ENCODE measurements at regions not wholly inside any gene's neighbourhood (a gene's known extent, or its start where the extent isn't known, plus 50 kb on each side); places are given as distances from the start of the nearest gene placed in this dataset.

DNA sequence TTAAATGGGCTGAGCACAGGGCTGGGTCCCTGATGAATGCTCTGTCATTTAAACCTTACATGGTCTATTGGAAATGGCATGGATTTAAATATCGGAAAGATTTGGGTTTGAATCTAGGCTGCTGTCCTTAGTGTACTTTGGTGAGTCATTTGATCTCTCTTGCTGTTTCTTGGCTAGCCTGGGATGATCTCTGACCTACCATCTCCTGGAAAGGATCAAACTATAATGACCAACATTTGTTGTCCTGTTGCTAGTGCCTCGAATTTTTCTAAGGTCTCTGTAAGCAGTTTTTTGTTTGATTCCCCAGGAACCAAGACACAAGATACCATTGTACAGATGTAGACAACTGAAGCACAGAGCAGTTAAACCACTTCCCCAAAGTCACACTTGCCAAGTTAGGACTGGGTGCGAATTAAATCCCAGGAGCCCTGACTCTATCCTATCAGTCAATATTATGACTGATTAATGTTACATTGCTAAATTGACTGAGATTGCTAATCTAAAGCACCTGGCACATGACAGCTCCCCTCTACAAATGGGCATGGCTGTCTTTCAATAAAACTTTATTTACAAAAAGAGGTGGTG is 244.9 kb upstream of the MCTP2 start:
- H3K4me1 Mint-ChIP-seq = peaks cover 6 to 33% (median 16%) of the 10 kb centered on the region in 7 donors
- no peak overlapping the region for H3K27ac ChIP-seq (ENCODE audit: low read depth, low read length)
- ATAC-seq (no peak), DNase-seq (no peak)
- peaks cover 5 to 16% of the 10 kb centered on the region in 2 donors for H3K4me1 ChIP-seq (ENCODE audit: control insufficient read depth in 2 of 2, insufficient read depth in 2 of 2, low read length in 2 of 2)
- no peaks in the 10 kb centered on the region for H3K36me3 Mint-ChIP-seq
- CTCF ChIA-PET = interaction anchor here (0.8 kb wide), 1 partner anchor 13 kb away, joined by 3 read pairs; no protein-coding TSS in a partner anchor
- H3K4me3 Mint-ChIP-seq = peak overlapping the region in 1 of 10 donors; percentile 31
- intact Hi-C loops (cut with micrococcal nuclease) = no loop called here
- H3K27ac Mint-ChIP-seq = peak overlapping the region in 3 of 9 donors; percentile 2 to 26 (median 2)
- no peaks in the 10 kb centered on the region for H3K9me3 ChIP-seq (ENCODE audit: control insufficient read depth in 2 of 3, low read length in 3 of 3)
- H3K27me3 Mint-ChIP-seq = peaks cover 0 to 5% (median 0%) of the 10 kb centered on the region in 5 donors
- no peaks in the 10 kb centered on the region for H3K27me3 ChIP-seq (ENCODE audit: control insufficient read depth in 2 of 2, insufficient read depth in 2 of 2, low read length in 2 of 2)
- H3K4me3 ChIP-seq (ENCODE audit: low read length) = no peak overlapping the region
- H3K36me3 ChIP-seq (ENCODE audit: control insufficient read depth in 2 of 3, insufficient read depth in 3 of 3, low read length in 3 of 3) = no peaks in the 10 kb centered on the region
- no peaks in the 10 kb centered on the region for H3K9me3 Mint-ChIP-seq
- POLR2A ChIA-PET = no interaction called here

- no peaks in the 10 kb centered on the region for H3K36me3 Mint-ChIP-seq
- Histone ChIP-seq H3K36me3 (ENCODE audit: control insufficient read depth in 2 of 3, insufficient read depth in 3 of 3, low read length in 3 of 3) (no peaks in the 10 kb centered on the region), H3K9me3 (ENCODE audit: control insufficient read depth in 2 of 3, low read length in 3 of 3) (no peaks in the 10 kb centered on the region), H3K4me1 (ENCODE audit: control insufficient read depth in 2 of 2, insufficient read depth in 2 of 2, low read length in 2 of 2) (peaks cover 5 to 16% of the 10 kb centered on the region in 2 donors), H3K27ac (ENCODE audit: low read depth, low read length) (no peak overlapping the region), H3K27me3 (ENCODE audit: control insufficient read depth in 2 of 2, insufficient read depth in 2 of 2, low read length in 2 of 2) (no peaks in the 10 kb centered on the region), H3K4me3 (ENCODE audit: low read length) (no peak overlapping the region)
- H3K9me3 Mint-ChIP-seq = no peaks in the 10 kb centered on the region
- intact Hi-C loops (cut with micrococcal nuclease) = no loop called here
- H3K4me3 Mint-ChIP-seq = no peak overlapping the region
- DNase-seq = no peak
- peaks cover 0 to 5% (median 0%) of the 10 kb centered on the region in 5 donors for H3K27me3 Mint-ChIP-seq
- H3K27ac Mint-ChIP-seq = peak overlapping the region in 2 of 9 donors; percentile 7 to 21
- no peak for ATAC-seq
- H3K4me1 Mint-ChIP-seq = peaks cover 6 to 33% (median 16%) of the 10 kb centered on the region in 7 donors
- CTCF ChIA-PET = interaction anchor here (0.8 kb wide), 1 partner anchor 14 kb away, joined by 3 read pairs; no protein-coding TSS in a partner anchor
- POLR2A ChIA-PET = no interaction called here
These were observed 245.4 kb upstream of the MCTP2 start for GRCh38 chr15:93985925-93986324.

DNA sequence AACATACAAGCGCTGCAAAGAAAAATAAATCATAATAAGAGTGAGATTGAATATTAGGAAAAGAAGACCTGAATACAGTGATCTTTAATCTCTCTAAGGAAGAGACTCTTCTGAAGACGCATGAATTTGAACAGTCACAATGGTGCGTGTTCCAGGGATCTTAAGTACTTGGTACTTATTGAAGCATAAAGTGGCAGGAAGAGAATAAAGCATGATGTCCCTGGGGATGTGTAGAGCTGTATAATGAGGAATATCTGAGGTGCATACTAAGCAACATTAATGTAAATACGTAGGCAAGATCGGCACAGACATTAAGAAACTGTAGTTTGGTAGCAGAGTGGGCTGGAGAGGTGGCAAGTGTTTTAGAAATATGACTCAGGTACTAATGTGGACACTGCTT is 246.2 kb upstream of the MCTP2 start:
- ChIA-PET CTCF (interaction anchor here (0.7 kb wide), 1 partner anchor 37 kb away, joined by 5 read pairs; no protein-coding TSS in a partner anchor), POLR2A (no interaction called here)
- intact Hi-C loops (cut with micrococcal nuclease) = no loop called here
- ATAC-seq (no peak), DNase-seq (no peak)
- Mint-ChIP-seq H3K4me3 (no peak overlapping the region), H3K4me1 (peaks cover 6 to 33% (median 16%) of the 10 kb centered on the region in 7 donors), H3K27ac (no peak overlapping the region), H3K9me3 (no peaks in the 10 kb centered on the region), H3K36me3 (no peaks in the 10 kb centered on the region), H3K27me3 (peaks cover 0 to 5% (median 0%) of the 10 kb centered on the region in 5 donors)
- Histone ChIP-seq H3K4me1 (ENCODE audit: control insufficient read depth in 2 of 2, insufficient read depth in 2 of 2, low read length in 2 of 2) (peaks cover 5 to 16% of the 10 kb centered on the region in 2 donors), H3K4me3 (ENCODE audit: low read length) (no peak overlapping the region), H3K27me3 (ENCODE audit: control insufficient read depth in 2 of 2, insufficient read depth in 2 of 2, low read length in 2 of 2) (no peaks in the 10 kb centered on the region), H3K36me3 (ENCODE audit: control insufficient read depth in 2 of 3, insufficient read depth in 3 of 3, low read length in 3 of 3) (no peaks in the 10 kb centered on the region), H3K9me3 (ENCODE audit: control insufficient read depth in 2 of 3, low read length in 3 of 3) (no peaks in the 10 kb centered on the region), H3K27ac (ENCODE audit: low read depth, low read length) (no peak overlapping the region)

GRCh38 chr15:93983526-93983925 is 247.8 kb upstream of the MCTP2 start:
- no peaks in the 10 kb centered on the region for H3K36me3 ChIP-seq (ENCODE audit: control insufficient read depth in 2 of 3, insufficient read depth in 3 of 3, low read length in 3 of 3)
- DNase-seq = no peak
- ChIA-PET POLR2A (no interaction called here), CTCF (no interaction called here)
- Mint-ChIP-seq H3K36me3 (no peaks in the 10 kb centered on the region), H3K4me3 (no peak overlapping the region), H3K27ac (no peak overlapping the region), H3K9me3 (no peaks in the 10 kb centered on the region), H3K4me1 (peaks cover 6 to 33% (median 16%) of the 10 kb centered on the region in 7 donors), H3K27me3 (peaks cover 0 to 9% (median 3%) of the 10 kb centered on the region in 5 donors)
- H3K4me1 ChIP-seq (ENCODE audit: control insufficient read depth in 2 of 2, insufficient read depth in 2 of 2, low read length in 2 of 2) = peaks cover 5 to 16% of the 10 kb centered on the region in 2 donors
- H3K27me3 ChIP-seq (ENCODE audit: control insufficient read depth in 2 of 2, insufficient read depth in 2 of 2, low read length in 2 of 2) = no peaks in the 10 kb centered on the region
- H3K9me3 ChIP-seq (ENCODE audit: control insufficient read depth in 2 of 3, low read length in 3 of 3) = no peaks in the 10 kb centered on the region
- H3K27ac ChIP-seq (ENCODE audit: low read depth, low read length) = no peak overlapping the region
- intact Hi-C loops (cut with micrococcal nuclease) = no loop called here
- ATAC-seq = no peak
- H3K4me3 ChIP-seq (ENCODE audit: low read length) = no peak overlapping the region

GRCh38 chr15:93982226-93982727 is 249.1 kb upstream of the MCTP2 start:
- Mint-ChIP-seq H3K27ac (no peak overlapping the region), H3K36me3 (no peaks in the 10 kb centered on the region), H3K4me3 (no peak overlapping the region), H3K9me3 (no peaks in the 10 kb centered on the region), H3K4me1 (peaks cover 6 to 21% (median 15%) of the 10 kb centered on the region in 7 donors), H3K27me3 (peaks cover 0 to 9% (median 3%) of the 10 kb centered on the region in 5 donors)
- Histone ChIP-seq H3K27me3 (ENCODE audit: control insufficient read depth in 2 of 2, insufficient read depth in 2 of 2, low read length in 2 of 2) (no peaks in the 10 kb centered on the region), H3K36me3 (ENCODE audit: control insufficient read depth in 2 of 3, insufficient read depth in 3 of 3, low read length in 3 of 3) (no peaks in the 10 kb centered on the region), H3K4me3 (ENCODE audit: low read length) (no peak overlapping the region), H3K4me1 (ENCODE audit: control insufficient read depth in 2 of 2, insufficient read depth in 2 of 2, low read length in 2 of 2) (peaks cover under 1 to 9% of the 10 kb centered on the region in 2 donors), H3K27ac (ENCODE audit: low read depth, low read length) (no peak overlapping the region), H3K9me3 (ENCODE audit: control insufficient read depth in 2 of 3, low read length in 3 of 3) (no peaks in the 10 kb centered on the region)
- ATAC-seq = no peak
- intact Hi-C loops (cut with micrococcal nuclease) = no loop called here
- POLR2A ChIA-PET = no interaction called here
- DNase-seq = no peak
- CTCF ChIA-PET = no interaction called here

- intact Hi-C loops (cut with micrococcal nuclease) = no loop called here
- Histone ChIP-seq H3K9me3 (ENCODE audit: control insufficient read depth in 2 of 3, low read length in 3 of 3) (no peaks in the 10 kb centered on the region), H3K4me3 (ENCODE audit: low read length) (no peak overlapping the region), H3K4me1 (ENCODE audit: control insufficient read depth in 2 of 2, insufficient read depth in 2 of 2, low read length in 2 of 2) (peaks cover 0 to 6% of the 10 kb centered on the region in 2 donors), H3K27ac (ENCODE audit: low read depth, low read length) (no peak overlapping the region), H3K27me3 (ENCODE audit: control insufficient read depth in 2 of 2, insufficient read depth in 2 of 2, low read length in 2 of 2) (no peaks in the 10 kb centered on the region), H3K36me3 (ENCODE audit: control insufficient read depth in 2 of 3, insufficient read depth in 3 of 3, low read length in 3 of 3) (no peaks in the 10 kb centered on the region)
- peaks cover 5 to 16% (median 11%) of the 10 kb centered on the region in 7 donors for H3K4me1 Mint-ChIP-seq
- CTCF ChIA-PET = no interaction called here
- no peaks in the 10 kb centered on the region for H3K36me3 Mint-ChIP-seq
- DNase-seq (no peak), ATAC-seq (no peak)
- no peak overlapping the region for H3K27ac Mint-ChIP-seq
- peaks cover 0 to 10% (median 3%) of the 10 kb centered on the region in 5 donors for H3K27me3 Mint-ChIP-seq
- H3K9me3 Mint-ChIP-seq = no peaks in the 10 kb centered on the region
- no peak overlapping the region for H3K4me3 Mint-ChIP-seq
- POLR2A ChIA-PET = no interaction called here
These were observed 249.7 kb upstream of the MCTP2 start for GRCh38 chr15:93981706-93982105.

Measured in naive thymus-derived CD4-positive, alpha-beta T cell (primary cell).